HG03108 (cell line): ENCODE measurements at regions not wholly inside any gene's neighbourhood (a gene's known extent, or its start where the extent isn't known, plus 50 kb on each side); places are given as distances from the start of the nearest gene placed in this dataset.

ENCODE experiments used
- ATAC-seq: cut with Tn5 transposase; IDR thresholded peaks from one replicate; pipeline ENCODE4 v1.9.1; 2021; ENCODE audit warnings: moderate library complexity; ENCODE audit not compliant: unreplicated experiment

DNA sequence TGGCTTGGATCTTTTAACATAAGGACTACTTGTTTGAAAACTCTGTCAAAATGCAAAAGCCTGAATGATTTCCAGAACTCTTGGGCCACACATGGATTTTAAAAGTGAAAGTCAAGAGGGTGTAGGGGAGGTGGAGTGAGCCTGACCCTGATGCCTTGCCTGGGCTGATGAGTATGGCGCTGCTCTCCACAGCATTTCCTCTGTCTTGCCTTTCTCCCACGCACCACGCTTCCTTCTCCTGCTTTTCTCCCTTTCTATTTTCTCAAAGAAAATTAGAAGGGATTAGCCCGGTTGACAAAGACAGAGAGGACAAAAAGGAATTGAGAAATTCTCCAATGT, 207.0 kb upstream of the CCDC68 start:
- no peak for ATAC-seq

DNA sequence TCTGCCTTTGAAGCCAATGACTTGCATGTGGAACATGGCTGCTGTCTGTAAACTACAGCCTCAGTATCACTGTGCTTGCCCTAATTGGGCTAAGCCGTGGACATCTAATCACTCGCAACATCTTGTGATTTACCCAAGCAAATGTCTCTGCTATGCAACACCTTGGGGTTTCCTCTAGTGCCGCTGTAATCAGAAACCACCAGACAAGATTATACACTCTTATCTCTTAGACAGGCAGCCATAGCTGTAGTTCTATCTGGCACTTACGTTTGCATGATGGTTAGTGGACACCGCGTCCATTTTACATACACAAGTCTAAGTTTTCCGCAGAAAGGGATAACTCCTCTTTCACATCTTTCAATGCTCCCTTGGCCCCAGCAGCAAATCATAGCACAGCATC, 204.3 kb upstream of the CCDC68 start:
- ATAC-seq = no peak

DNA sequence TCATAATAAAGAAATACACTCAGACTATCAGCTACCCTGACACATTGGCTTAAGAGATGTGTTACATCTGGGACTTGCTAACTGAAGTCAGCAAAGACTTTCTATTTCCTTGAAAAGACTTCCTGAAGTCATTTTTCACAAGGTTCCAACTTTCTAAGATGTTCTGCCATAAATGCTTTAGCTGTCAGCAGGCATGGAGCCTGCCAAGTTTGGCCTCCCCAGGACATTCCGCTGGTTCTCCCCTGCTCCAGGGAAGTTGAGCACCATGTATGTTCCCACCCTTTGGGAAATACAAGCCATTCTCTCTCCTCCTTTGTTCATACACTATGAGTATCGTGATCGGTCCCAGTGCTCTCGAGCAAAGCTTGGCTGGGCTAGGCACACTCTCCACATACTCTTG, 202.7 kb upstream of the CCDC68 start:
- no peak for ATAC-seq

DNA sequence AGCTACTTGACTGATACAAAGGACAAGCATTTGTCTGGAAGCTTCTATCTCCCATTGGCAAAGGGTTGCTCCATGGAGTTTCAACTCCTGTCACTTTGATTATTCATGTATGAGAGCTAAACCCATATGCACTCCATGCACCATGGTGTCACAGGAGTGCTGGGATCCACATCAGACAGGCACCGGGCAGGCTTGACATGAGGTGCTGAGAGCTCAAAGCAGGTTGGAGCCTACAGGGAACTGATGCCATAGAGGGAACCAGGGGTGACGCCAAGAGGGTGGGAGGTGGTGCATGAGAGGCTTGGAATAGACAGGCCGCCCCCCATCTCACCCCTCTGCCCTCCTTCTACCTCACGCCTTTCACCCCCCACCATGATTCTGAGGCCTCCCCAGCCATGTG, 199.8 kb upstream of the CCDC68 start:
- no peak for ATAC-seq

DNA sequence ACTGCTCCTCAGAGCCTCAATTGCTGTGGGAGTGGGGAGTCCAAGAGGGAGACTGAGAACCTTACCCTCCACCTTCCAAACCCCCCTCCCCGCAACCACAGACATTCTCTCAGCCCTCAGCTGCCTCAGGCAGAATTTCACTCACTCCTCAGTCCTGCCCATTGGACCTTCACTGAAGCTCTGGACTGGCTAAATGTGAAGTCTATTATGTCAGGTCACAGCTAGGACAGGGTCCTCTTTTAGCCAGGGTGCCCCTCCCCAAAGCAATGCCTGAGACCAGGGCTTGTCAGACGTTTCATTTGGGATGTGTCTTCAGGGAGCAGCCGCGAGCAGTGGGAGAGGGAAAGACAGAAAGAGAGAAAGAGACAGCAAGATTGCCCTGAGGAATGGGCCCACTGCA, 199.3 kb upstream of the CCDC68 start:
- no peak for ATAC-seq

DNA sequence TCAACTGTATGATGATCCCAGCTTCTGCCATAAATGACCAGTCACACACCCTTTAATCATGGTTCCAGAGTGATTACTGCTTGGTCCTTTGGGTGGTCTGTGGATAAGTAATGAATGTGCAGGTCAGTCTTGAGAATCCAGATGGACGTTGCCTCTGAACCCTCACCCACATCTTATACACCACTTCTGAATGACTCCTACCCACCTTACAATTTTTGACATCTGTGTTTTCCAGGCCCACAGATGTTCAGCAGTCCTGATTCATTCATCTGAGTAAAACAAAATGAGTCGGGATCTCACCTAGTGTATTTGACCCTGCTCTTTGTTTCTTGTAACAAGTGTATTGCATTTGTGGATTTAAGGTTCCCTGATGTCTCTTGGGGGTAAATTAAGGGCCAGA, 194.1 kb upstream of the CCDC68 start:
- no peak for ATAC-seq

DNA sequence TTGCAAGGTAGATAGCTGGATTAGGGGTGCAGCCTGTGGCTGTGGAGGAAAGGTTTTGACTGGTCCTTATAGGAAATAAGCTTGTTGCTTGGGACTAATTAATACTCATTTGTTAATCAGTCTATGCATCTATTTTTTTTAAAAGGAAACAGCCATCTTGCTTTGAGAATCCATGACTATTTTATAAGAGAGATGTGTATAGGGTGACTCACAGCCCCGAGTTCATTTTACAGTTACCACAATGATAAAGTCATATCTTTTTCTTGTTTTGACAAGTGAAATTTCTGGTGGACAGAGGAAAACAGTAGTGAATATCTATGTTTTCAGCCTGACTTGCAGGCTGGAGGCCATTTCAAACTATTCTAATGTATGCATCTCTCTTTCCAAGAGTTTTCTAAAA, 193.5 kb upstream of the CCDC68 start:
- no peak for ATAC-seq

DNA sequence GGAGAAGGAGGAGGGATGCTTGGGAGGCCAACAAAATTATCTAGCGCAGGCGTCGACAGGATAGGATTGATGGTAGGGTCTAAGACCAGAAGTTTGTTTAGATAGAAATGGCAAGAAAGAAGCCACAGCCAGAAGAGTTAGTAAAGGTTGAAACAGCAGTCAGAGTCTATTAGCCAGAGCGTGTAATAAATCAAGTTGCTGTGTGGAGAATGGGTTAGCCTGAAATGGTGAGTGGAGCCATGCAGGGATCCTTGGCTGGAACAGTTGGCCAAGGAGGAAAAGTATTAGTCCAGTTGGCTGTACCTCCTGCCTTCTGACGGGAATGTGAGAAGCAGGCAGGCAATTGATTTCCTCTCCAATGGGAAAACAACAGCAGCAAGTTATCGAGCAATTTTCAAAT, 190.7 kb upstream of the CCDC68 start:
- no peak for ATAC-seq

DNA sequence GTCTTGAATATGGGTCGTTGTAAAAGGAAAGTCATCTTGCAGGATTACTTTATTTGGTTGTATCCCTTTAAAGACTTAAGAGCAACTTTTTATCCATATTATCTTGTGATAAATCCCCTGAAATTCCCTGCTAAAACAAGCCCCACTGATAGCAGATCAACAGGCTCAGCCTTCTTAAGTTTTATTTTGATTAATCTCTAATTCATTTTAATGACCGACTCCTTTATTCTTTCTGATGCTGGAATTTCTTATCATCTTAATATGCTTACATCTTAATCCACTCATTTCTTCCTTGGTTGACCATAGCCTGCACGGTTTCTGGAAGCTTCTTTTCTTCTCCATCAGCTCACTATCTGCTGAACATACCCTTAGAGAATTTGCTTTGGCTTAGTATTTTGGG, 188.5 kb upstream of the CCDC68 start:
- ATAC-seq = no peak

DNA sequence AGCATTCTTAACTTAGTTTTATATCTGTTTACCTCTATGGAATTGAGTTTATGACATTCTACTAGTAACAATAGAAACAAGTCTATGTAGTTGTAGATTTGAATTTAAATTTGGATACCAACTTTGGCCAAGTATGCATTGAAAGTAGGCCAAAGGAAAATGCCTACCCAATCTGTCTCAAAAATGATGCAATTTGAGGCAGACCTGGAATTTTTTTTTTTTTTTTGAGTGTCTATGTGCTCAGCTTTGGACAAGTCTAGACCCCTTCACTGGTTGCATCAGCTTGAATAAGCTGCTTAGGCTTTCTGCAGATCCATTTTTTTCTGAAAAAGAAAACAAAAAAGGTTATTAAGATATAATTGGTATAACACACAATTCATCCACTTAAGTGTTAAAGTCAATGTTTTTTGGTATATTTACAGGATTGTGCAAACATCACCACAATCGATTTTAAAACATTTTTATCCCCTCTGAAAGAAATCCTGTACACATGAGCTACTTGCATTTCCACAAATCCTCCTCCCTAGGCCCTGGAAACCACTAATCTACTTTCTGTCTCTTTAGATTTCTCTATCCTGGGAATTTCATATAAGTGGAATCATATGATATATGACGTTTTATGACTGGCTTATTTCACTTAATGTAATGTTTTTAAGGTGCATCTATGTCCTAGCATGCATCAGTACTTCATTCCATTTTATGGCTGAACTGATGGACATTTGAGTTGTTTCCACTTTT, 185.1 kb upstream of the CCDC68 start:
- ATAC-seq = no peak

DNA sequence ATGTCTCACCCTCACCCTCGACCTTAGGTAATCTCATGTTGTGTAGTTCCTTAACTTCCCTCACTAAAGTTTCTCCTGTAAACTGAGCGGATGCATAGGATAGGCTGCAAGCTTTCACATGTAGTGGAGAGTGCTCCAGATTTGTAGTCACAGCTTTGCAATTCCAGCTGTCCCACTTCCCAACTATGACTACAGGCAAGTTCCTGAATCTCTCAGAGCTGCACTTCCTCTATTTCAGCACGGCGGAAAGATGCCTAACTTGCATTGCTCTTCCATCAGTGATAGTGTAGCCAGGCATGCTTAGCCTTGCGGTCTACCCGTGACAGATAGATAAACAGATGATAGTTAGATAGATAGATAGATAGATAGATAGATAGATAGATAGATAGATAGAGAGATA, 183.1 kb upstream of the CCDC68 start:
- ATAC-seq = no peak

DNA sequence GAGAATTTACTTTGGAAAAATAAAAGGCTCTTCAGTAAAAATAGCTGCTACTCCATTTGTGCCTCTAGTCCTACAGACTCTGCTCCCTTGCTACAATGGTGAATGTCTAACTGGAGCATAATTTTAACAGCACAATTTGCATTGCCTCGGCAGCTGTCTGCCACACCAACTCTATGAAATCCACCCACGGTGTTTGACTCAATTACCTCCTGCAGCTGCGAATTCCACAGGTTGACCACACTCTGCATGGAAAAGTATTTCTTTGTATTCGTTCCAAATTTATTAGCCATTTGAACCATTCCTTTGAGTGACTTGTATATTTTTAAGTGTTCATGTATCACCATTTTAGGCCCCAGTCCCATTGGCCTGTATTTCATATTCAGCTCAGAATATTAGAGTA, 182.1 kb upstream of the CCDC68 start:
- ATAC-seq = no peak

DNA sequence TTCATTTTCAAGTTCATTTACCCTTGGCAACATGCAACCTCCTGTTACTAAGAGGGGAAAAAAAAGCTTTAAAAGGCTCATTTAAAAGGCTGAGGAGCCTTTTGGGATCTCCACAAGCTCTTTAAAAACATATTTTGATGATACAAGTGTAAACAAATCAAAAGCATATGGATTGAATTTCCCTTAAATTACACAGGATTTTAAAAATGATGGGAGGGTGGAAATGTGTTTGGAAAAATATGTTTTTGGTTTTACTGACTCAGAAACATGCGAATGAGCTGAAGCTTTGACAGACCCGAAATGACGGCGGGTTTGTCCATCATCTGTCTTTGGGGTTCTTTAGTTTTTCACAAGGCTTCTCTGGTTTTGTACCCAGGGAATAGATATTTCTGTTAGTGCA, 180.6 kb upstream of the CCDC68 start:
- ATAC-seq = no peak

DNA sequence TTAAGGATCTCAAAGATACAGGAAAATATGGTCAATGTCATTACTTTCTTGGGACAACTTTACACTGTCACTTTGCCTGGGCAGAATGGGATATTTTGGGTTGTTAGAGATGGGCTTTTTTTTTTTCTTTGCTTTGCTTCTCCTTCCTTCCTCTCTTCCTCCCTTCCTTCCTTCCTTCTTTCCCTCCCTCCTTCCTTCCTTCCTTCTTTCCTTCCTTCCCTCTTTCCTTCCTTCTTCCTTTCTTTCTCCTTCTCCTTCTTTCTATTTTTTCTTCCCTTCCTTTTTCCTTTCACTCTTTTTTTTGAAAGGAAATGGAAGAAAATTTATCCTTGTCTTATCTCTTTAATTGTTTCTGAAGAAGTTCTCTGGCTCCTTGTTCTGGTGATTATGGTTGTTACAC, 180.0 kb upstream of the CCDC68 start:
- ATAC-seq = no peak

DNA sequence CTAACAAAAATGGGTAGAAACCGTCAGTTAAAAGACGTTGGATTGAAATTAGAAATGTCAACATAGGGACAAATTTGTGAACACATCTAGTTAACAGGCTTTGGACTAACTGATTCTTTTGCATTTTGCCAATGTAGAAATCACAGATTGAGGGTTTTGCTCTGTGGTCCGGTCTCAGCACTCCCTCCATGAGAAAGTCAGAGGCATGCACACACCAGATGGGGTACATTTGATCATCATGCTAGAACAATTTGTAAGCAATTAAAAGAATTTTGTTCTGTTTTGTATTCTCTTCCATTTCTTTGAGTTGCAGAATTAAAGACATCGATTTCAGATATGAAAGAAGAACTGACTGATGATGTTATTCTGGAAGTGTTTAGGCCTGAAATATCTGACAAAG, 179.1 kb upstream of the CCDC68 start:
- no peak for ATAC-seq

DNA sequence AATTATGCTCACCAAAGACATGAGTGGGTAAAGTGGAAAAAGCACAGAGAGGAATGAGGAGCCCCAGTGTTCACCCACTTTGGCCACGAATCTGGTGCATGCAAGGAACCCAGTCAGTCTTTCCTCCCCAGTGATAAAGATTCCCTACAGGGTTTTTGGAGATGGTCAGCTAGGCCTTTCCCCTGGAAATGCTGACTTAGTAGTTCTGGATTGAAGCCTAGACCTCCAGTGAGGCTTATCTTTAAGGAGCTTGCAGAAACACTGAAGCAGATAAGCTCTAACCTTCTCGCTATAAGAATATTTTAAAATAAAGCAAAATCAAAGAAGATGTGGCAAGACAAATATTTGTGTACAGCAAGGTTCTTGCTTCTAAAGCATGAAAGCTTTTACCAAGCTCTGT, 178.3 kb upstream of the CCDC68 start:
- no peak for ATAC-seq

DNA sequence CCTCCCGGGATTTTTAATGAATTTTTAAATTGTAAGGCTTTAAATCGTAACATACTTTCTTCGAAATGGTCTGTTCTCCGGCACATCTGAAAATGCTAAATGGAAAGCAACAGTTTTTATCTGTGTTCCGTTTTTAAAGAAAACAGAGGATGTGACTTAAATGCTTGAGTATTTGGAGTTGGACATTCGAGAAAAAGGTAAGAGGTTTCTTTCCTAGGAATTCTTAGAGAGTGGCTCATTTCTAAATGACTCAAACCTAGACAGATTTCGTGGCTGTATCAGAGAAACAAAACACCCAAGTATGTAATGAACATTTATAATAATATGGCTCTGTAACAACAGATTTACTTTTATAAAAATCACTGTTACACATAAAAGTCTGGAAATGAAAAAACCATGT, 177.6 kb upstream of the CCDC68 start:
- no peak for ATAC-seq

DNA sequence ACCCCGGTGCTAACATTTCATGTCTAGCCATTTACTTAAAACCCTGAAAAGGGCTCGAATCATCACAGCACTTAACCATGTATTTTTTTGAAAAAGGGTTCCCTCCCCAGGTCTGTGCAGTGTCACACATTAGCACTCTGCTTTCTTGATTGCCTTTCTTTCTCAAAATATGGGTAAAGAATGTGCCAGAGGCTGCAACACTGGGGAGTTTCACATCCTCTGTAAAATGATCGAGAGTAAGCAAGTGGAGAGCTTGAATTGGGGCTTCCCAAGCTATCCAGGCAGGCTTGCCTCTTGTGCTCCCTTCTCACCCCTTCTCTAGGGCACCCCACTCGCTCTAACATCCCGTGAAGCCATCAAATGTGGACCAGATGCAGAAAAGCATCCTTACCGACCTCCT, 177.0 kb upstream of the CCDC68 start:
- no peak for ATAC-seq

DNA sequence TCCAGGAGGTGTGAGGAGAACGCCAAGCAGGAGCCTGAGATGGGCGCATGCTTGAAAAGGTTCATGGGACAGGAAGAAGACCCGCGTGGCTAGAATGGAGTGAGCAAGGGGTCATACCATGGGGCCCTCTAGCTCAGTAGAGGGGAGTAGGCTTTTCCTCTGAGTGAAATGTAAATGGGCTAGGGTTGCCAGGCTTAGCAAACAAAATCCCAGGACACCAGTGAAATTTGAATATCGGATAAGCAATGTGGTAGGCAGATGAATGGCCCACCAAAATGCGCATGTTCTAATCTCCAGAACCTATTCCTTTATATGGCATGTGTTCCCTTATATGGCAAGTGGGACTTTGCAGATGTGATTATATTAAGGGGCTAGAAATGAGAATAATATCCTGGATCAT, 174.1 kb upstream of the CCDC68 start:
- no peak for ATAC-seq

DNA sequence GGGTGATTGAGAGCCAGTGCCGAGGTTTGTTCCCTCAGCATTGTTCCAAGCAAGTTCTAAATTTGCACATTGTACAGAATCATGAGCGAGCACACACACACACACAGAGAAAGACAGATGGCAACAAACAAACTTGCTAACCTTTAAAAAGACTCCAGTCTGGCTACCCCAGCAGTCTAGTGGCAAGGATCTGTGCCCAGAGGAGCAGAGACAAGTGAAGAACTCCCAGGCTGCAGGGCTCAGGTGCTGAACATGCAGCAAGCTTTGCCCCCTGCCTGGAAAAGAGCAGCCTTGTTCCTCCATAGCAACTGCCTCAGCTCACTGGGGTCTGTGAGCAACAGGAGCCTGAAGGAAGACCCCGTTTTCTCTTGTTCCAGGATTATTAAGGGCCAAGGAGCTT, 169.2 kb upstream of the CCDC68 start:
- ATAC-seq = no peak

DNA sequence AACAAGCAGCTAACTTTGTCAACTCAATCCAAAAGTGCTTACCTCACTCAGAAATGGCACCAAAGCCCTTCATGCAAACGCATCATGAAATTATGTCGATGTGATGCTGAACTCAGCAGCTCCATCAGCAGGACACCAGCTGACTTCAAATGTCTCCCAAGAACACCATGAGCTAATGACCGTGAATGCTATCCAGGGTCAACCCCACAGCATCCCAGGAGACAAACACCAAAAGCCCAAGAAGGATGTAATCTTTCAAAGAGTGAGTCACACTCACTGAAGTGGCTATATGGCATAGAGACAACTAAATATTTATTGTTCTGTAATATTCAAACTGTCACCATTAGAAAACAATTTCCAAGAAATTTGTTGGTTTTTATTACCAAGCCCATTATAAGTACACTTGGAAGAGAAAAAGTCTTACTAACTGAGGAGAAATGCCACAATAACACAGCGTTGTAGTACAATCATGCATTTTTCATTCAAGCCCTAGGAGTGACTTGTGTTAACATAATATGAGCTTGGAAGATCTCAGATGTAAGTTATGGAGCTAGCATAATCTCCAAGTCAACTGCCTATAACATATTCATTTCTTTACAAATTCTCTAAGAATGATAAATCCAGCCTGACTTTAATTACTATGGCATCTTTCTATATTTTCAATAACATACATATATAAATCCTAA, 165.0 kb upstream of the CCDC68 start:
- ATAC-seq = no peak

DNA sequence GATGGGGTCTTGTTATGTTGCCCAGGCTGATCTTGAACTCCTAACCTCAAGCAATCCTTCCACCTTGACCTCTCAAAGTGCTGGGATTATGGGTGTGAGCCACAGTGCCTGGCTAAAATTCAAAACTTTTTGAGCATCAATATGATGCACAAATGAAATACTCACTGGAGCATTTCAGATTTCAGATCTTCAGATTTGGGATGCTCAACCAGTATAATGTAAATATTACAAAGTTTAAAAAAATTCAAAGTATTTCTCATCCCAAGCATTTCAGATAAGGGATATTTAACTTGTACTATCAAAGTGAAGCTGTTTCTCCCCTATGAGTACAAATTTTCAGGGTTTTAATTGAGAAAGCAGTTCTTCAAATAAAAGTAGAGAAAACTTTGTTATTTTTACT, 164.1 kb upstream of the CCDC68 start:
- ATAC-seq = no peak
